Thoracic aorta (tissue), 2 donors: ENCODE measurements at regions not wholly inside any gene's neighbourhood (a gene's known extent, or its start where the extent isn't known, plus 50 kb on each side); places are given as distances from the start of the nearest gene placed in this dataset.

ENCODE experiments used
- ATAC-seq: fragments of 150-250 bp; one replicate; pipeline ENCODE4 v1.8.0; 2017; ENCODE audit warnings: low read depth; ENCODE audit not compliant: insufficient number of reproducible peaks, low FRiP score
- DNase-seq: peaks from one replicate; pipeline ENCODE4 v3.0.0-alpha.2; 2020; ENCODE audit warnings: low spot score
- H3K27ac ChIP-seq, 2 donors: fragments of 200-600 bp; sonication (generic); 1 replicate in 1 of 2; 2 replicates in 1 of 2; pipeline ENCODE4 v1.5.1; 2016; ENCODE audit warnings: mild to moderate bottlenecking in 2 of 2, moderate library complexity in 2 of 2
- H3K27me3 ChIP-seq: fragments of 200-600 bp; sonication (generic); replicated peaks from 2 replicates; pipeline ENCODE4 v1.6.0; 2016; ENCODE audit warnings: mild to moderate bottlenecking; ENCODE audit not compliant: insufficient read depth
- H3K36me3 ChIP-seq: fragments of 200-600 bp; sonication (generic); one replicate; pipeline ENCODE4 v1.5.1; 2016
- H3K4me1 ChIP-seq, 2 donors: fragments of 200-600 bp; sonication (generic); 1 replicate in 1 of 2; 2 replicates in 1 of 2; pipeline versions ENCODE4 v1.5.1 to v1.6.0; 2016; ENCODE audit warnings: low read depth in 2 of 2, mild to moderate bottlenecking in 1 of 2; ENCODE audit not compliant: control insufficient read depth in 1 of 2
- H3K4me3 ChIP-seq: fragments of 200-600 bp; sonication (generic); 2 replicates; pipeline ENCODE4 v1.5.1; 2016; ENCODE audit warnings: mild to moderate bottlenecking
- H3K9me3 ChIP-seq: fragments of 200-600 bp; sonication (generic); 2 replicates; pipeline ENCODE4 v1.5.1; 2016
- CTCF ChIP-seq: fragments of 200-600 bp; sonication (generic); IDR thresholded peaks from one replicate; pipeline ENCODE4 v1.5.1; 2019; ENCODE audit warnings: antibody characterized with exemption

GRCh38 chr4:165700855-165701254, 172.2 kb upstream of the TLL1 start:
- ATAC-seq = no peak
- Histone ChIP-seq H3K9me3 (no peaks in the 10 kb centered on the region), H3K36me3 (no peaks in the 10 kb centered on the region), H3K27me3 (no peaks in the 10 kb centered on the region), H3K27ac (no peak overlapping the region), H3K4me3 (no peak overlapping the region), H3K4me1 (no peaks in the 10 kb centered on the region)
- DNase-seq = no peak
- no peak for TF ChIP-seq CTCF

GRCh38 chr4:165707128-165707527, 165.9 kb upstream of the TLL1 start:
- Histone ChIP-seq H3K36me3 (no peaks in the 10 kb centered on the region), H3K27ac (no peak overlapping the region), H3K4me3 (no peak overlapping the region), H3K27me3 (no peaks in the 10 kb centered on the region), H3K4me1 (no peaks in the 10 kb centered on the region), H3K9me3 (no peaks in the 10 kb centered on the region)
- no peak for TF ChIP-seq CTCF
- DNase-seq (no peak), ATAC-seq (no peak)

GRCh38 chr4:165709516-165709915, 163.5 kb upstream of the TLL1 start:
- TF ChIP-seq CTCF = no peak
- Histone ChIP-seq H3K36me3 (no peaks in the 10 kb centered on the region), H3K4me1 (no peaks in the 10 kb centered on the region), H3K9me3 (no peaks in the 10 kb centered on the region), H3K4me3 (no peak overlapping the region), H3K27me3 (no peaks in the 10 kb centered on the region), H3K27ac (no peak overlapping the region)
- ATAC-seq = no peak
- no peak for DNase-seq

GRCh38 chr4:165709973-165710526, 163.0 kb upstream of the TLL1 start:
- ATAC-seq = no peak

GRCh38 chr4:165711436-165711835, 161.6 kb upstream of the TLL1 start:
- Histone ChIP-seq H3K36me3 (no peaks in the 10 kb centered on the region), H3K27ac (no peak overlapping the region), H3K4me1 (no peaks in the 10 kb centered on the region), H3K4me3 (no peak overlapping the region), H3K9me3 (no peaks in the 10 kb centered on the region), H3K27me3 (no peaks in the 10 kb centered on the region)
- no peak for DNase-seq
- ATAC-seq = no peak
- no peak for TF ChIP-seq CTCF

More at GRCh38 chr4:165709973-165710526, 163.0 kb upstream of the TLL1 start:
- H3K9me3 ChIP-seq = no peaks in the 10 kb centered on the region
- no peaks in the 10 kb centered on the region for H3K36me3 ChIP-seq
- DNase-seq = no peak
- TF ChIP-seq CTCF = no peak
- H3K4me3 ChIP-seq = no peak overlapping the region
- H3K27ac ChIP-seq = no peak overlapping the region
- no peaks in the 10 kb centered on the region for H3K4me1 ChIP-seq
- no peaks in the 10 kb centered on the region for H3K27me3 ChIP-seq
